Fibroblast of lung (primary cell): ENCODE measurements at regions not wholly inside any gene's neighbourhood (a gene's known extent, or its start where the extent isn't known, plus 50 kb on each side); places are given as distances from the start of the nearest gene placed in this dataset.

Experiments used
- EZH2 ChIP-seq: IDR thresholded peaks from 2 replicates; pipeline ENCODE4 v1.5.1; 2012; ENCODE audit warnings: low read length, control low read depth, mild to moderate bottlenecking; ENCODE audit errors: missing control alignments
- TF ChIP-seq, protein P1 (sequence below), 2 donors: IDR thresholded peaks in 1 of 2; conservative IDR thresholded peaks in 1 of 2; 1 replicate in 1 of 2; 2 replicates in 1 of 2; pipeline ENCODE4 v1.5.1; 2011 to 2012; ENCODE audit warnings: low read length in 2 of 2, control low read depth in 1 of 2, inconsistent platforms in 1 of 2, low read depth in 1 of 2, mild to moderate bottlenecking in 1 of 2

DNA sequence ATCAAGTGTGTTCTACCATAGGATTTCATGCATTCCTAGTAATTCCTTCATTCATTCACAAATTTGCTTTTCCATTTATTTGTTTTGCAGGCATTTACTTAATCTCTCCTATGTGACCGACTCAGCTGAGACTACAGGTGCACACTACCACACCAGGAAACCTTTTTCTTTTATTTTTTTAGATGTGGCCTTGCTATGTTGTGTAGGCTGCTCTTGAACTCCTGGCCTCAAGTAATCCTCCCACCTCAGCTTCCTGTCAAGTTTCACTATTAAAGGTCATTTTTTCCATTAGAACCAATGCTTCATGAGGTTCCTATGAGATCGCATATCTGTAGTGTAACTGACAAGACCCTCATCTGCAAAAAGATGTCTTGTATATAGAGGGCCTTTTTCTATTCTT, 1218.7 kb downstream of the VRK1 start:
- TF ChIP-seq, protein P1, sequence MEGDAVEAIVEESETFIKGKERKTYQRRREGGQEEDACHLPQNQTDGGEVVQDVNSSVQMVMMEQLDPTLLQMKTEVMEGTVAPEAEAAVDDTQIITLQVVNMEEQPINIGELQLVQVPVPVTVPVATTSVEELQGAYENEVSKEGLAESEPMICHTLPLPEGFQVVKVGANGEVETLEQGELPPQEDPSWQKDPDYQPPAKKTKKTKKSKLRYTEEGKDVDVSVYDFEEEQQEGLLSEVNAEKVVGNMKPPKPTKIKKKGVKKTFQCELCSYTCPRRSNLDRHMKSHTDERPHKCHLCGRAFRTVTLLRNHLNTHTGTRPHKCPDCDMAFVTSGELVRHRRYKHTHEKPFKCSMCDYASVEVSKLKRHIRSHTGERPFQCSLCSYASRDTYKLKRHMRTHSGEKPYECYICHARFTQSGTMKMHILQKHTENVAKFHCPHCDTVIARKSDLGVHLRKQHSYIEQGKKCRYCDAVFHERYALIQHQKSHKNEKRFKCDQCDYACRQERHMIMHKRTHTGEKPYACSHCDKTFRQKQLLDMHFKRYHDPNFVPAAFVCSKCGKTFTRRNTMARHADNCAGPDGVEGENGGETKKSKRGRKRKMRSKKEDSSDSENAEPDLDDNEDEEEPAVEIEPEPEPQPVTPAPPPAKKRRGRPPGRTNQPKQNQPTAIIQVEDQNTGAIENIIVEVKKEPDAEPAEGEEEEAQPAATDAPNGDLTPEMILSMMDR (conservative IDR thresholded peaks at IDR 0.05 in 1 of 2, IDR thresholded peaks at IDR 0.05 in 1 of 2; ENCODE audit: low read depth in 1 of 2, low read length in 2 of 2) = no peak
- TF ChIP-seq EZH2 = no peak
